GM19397 (cell line): ENCODE measurements at regions not wholly inside any gene's neighbourhood (a gene's known extent, or its start where the extent isn't known, plus 50 kb on each side); places are given as distances from the start of the nearest gene placed in this dataset.

Experiments used
- ATAC-seq: cut with Tn5 transposase; IDR thresholded peaks from one replicate; pipeline ENCODE4 v1.9.1; 2021; ENCODE audit warnings: mild to moderate bottlenecking, moderate library complexity; ENCODE audit not compliant: unreplicated experiment

DNA sequence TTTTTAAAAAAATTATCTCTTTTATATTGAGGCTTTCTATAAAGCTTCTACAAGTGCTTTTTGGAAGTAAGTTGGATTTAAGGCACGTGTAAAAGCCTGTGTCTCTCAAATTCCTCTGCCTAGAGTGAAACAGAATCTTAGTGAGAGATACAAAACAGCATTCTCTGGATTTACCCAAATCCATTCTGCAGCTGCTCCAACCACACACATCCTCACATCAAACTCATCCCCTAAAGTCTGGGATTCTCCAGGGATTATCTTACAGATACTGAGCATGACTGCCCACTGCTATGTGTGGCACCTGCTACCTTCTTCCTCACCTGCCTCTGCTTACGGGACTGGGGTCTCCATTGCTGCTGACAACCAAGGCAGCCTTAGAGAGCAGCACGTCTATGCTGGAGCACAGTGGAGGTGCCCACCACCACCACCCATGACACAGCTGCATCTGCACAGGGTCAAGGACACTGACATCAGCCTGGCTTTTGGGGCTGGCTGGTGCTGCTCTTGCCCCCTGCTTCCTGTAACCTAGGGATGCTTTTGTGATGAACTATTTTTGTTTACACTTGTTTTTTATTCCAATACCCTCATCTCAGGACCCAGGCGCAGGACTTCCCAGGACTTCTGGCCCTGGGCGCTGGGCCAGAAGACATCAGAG, 139.2 kb upstream of the NAMPT start:
- ATAC-seq: no peak

DNA sequence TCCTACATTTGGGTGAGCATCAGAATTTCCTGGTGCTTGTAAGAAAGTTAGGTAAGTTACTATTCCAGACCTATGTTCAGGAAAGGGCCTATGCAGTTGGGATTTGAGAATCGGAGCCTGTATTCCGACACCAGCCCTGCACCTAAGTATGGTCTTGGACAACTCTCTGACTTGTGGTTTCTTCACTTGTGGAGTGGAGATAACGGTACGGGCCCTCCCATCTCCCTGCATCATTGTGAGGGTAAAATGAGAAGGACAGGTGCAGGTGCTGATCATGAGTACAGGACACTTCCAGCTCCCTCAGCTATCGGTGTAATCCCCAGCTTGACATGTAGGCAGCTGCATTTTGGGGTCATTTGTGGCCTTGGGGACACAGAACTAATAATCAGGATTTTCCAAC, 138.3 kb upstream of the NAMPT start:
- no peak for ATAC-seq

DNA sequence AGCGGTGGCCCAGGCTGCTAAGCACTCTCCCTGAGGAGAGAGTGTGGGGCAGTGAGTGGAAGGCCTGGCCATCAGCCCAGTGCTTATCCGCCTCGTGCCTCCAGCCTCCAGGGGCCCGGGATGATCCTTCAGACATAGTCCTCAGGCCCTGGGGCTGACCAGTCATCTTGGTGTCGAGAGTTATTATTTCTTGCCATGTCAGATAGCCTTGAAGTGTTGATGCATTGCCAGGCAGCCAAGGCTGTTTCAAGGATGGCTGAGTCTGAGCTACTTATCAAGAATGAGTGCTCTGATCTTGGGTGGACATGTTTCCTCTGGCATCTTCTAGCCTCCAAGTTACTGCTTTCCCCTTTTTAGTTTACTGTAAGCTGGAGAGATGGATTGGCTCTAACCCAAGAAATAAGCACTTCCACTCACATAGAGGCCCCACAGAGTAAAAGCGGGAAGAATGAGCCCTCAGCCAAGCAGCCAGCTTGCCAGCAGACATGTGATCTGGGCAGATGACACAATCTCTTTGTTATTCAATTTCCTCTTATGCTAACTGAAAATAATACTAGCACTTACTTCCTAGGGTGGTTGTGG, 136.5 kb upstream of the NAMPT start:
- ATAC-seq: no peak

DNA sequence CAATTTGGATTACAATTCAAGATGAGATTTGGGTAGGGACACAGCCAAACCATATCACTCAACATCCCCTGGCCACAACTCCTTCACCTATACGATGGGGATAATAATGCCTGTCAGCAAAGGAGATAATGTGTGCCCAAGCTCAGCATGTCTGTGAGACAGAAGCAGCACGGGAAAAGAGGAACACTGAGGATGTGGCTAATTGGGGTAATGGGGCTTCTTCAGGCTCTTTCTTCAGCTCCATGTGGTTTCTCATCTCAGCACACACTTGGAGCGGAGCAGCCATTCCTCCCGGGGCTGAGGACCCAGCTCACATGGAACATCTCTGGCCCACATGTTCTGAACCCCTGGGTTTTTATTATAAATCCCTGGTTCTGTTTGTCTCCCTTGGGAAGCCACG, 136.0 kb upstream of the NAMPT start:
- no peak for ATAC-seq

DNA sequence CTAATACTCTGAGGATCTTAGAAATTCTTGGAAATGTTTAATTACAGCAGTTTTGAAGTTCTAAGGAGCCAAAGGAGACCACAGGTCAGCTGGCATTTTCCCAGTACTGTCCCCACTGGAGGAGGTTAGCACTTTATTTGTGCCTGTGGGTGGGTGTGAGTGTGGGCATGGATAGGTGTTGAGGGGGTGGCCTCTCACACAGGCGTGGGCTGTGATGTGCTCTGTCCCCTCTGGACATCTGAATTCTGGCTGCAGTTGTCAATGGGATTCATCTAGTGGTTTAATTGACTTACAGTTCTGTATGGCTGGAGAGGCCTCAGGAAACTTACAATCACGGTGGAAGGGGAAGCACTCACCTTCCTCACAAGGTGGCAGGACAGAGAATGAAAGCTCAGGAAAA, 135.4 kb upstream of the NAMPT start:
- no peak for ATAC-seq

DNA sequence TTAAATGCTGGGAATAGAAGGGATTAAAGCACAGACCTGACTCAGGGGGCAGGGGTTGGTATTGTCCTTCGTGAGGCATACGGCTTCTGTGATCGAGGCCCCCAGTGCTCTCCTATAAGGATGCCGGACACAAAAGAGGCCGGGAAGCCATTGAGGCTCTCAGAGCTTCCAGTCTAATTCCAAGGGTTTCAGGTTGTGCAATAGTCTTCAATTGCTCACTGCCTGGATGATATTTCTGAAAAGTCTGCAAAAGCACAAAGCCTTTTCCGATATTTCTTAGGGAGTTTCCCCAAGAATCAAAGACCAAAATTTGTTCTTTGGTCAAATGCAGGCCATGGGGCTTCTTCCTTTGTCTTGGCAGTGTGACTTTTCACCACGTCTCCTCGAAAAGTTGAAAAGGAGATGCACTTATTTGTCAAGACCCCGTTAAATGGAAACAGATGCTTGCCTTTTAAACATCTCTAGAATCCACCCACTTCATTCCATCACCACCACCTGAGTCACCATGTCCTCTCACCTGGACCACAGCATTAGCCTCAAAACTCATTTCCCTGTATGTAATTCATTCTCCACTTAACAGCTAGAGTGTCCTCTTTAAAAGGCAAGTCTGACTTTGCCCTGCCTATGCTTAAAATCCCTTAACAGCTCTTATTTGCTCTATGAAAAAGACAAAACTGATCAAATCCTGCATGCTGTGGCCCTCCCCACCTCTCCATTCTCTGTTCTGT, 134.8 kb upstream of the NAMPT start:
- no peak for ATAC-seq

DNA sequence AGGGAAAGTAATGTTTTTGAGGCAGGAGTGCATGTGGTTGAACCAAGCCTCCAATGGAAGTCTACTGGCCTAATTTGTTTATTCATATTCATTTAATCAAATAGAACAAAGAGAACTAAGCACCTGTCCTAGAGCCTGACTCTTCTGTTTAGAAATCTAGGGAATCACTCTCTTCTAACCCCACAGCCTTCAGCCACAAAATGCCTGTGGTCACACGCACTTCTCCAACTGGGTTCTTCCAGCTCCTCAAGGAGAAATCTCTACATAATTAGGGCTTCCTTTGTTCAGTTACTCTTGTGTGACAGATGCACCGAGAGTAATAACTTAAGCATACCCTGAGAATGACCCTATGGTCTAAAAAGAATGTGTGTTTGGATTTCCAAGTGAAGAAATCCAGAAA, 133.7 kb upstream of the NAMPT start:
- no peak for ATAC-seq

DNA sequence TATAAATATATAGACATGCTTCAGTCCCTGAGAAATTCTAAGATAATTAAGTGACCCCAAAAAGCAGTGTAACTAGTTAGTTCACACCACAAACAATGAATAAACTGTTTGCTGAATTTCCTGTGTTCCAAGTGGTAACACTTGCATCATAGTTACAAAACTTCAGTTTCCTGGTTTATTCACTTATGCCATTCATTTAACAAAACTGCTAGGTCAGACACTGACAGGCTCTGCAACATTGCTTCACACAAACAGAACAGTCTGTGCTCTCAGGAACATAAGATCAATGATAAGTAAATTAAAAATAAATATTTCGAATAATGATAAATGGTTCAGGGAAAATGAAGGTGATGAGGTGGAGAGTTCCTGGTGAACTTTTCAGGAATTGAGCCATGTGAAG, 133.3 kb upstream of the NAMPT start:
- ATAC-seq: no peak

DNA sequence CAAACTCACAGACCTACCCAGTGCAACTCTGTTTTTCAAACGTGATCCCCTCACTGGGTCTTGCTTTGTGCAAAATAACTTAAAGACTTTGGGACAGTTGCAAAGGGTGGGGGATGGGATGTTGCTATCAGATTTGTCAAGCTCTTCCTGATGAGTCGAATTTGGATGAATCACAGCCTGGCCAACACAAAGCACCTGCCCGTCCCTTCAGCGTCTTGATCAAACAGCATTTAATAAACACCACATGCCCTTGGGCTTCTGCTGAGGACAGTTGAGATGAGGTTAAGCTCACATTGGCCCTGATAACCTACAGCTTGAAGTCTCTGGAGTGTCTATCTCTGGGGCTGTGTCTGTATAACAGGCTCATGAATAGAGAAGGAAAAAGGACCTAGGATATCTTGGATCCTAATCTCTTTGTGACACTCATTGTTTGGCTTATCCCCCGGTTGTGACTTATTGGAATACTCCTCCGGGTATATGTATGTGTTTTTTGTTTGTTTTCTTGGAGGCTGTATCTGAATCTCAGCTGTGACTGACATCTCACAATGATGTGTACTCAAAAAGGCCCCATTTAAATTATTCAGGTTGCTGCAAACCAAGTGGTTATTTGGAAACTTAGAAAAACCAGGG, 132.6 kb upstream of the NAMPT start:
- no peak for ATAC-seq

DNA sequence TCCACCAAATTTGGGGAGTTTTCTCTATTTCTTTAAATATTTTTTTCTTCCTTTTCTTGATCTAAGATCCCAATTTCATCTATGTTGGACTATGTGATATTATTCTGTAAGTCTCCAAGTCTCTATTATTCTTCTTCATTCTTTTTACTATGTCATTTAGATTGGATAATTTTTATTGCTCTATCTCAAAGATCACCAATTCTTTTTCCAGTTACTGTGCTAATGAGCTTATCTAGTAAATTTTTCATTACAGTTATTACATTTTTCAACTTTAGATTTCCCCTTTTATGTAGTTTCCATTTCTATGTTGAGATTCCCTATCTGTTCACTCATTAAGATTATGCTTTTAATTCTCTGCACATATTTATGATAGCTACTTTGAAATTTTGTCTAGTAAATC, 131.6 kb upstream of the NAMPT start:
- no peak for ATAC-seq

DNA sequence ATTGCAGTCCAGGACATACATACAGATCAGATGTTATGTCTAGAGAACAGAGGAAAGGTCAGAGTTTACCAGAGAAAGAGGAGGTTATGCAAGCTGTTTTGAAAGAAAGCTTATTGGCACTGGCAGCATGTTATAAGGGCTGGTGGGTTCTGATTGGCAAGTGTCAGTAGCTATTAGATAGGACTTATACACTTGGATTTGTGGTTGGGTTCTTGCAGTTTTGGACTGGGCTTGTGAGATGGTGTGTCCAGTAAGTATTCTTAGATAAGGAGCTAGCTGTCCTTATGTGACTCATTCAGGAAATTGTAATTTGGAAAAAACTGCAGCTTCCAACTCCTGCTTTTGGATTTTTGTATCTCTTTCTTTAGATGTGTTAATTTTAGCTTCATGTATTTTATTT, 130.7 kb upstream of the NAMPT start:
- ATAC-seq: no peak

DNA sequence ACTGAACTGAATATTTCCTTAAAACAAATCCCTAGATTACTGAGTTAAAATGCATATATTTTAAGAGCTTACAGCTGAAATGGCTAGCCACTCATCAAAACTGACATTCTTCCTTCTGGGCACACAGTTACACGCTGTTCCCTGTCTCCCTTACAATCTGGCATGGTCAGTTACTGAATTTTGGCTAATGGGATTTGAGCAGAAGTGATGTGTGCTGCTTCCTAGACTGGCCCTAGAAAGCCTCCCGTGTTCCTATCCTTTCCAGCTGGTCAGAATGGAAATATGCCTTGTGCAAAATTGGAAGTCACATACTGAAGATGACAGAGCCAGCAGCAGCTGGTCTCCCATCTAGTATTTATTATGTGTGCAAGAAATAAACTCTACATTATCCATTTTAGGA, 128.7 kb upstream of the NAMPT start:
- no peak for ATAC-seq

DNA sequence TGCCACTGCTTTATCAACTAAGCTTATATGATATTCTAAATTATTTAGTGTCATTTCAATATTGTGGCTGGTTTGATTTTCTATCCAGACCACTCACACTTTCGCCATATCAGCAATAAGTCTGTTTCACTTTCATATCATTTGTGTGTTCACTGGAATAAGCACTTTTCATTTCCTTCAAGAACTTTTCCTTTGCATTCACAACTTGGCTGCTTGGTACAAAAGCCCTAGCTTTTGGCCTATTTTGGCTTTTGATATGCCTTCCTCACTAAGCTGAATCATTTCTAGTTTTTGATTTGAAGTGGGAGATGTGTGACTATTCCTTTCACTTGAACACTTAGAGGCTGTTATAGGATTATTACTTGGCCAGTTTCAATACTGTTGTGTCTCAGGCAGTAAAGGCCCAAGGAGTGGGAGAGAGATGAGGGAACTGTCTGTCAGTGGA, 120.9 kb upstream of the NAMPT start:
- ATAC-seq: no peak

DNA sequence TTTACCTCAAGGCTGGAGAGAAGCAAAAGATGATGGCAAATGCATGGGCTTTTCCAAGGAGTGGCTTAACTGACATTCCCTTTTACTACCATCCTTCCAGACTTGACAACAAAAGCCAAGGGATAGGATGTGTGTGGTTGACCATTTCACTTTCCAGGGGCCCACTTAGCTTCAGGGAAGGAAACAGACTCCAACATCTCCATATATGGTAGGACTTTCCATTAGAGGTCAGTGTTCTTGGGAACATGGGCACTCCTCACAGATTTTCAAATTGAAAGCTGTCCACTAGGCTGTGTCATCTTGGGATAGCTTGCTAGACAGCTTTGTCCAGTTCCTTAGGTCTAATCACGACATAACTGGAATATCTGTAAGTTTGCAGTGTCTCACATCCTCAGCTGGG, 118.1 kb upstream of the NAMPT start:
- no peak for ATAC-seq

DNA sequence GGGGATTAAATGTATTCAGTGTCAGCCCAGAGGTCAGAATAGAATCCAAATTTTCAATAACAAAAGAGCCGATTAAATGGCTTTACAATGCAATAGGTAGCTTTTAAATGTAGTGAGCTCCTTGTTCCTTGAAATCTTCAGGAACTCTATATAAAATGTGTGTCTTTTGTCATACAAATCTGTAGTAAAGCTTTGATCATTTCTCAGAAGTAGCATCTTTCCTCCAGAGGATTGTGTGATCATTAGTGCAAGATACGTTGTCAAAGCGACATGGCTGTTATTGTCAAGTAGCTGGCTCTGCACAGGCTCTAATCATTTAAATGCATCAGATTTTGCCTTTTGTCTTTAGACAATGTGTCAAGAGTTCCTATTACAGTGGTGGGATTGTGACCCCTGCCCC, 116.1 kb upstream of the NAMPT start:
- no peak for ATAC-seq

DNA sequence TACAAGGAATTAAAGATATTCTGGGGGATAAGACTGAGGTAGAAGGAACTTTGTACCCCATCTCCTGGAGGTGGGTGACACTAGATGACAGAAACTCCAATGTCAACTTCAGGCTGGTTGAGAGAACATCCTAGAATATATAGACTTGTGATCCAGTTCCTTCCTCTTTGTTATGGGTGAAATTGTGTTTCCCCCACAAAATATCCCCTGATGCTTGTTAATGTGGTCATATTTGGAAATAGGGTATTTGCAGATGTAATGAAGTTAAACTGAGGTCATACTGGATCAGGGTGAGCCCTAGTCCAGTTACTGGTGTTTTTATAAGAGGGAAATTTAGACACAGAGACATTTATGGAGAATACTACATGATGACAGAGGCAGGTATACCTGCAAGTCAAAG, 114.0 kb upstream of the NAMPT start:
- ATAC-seq: no peak

DNA sequence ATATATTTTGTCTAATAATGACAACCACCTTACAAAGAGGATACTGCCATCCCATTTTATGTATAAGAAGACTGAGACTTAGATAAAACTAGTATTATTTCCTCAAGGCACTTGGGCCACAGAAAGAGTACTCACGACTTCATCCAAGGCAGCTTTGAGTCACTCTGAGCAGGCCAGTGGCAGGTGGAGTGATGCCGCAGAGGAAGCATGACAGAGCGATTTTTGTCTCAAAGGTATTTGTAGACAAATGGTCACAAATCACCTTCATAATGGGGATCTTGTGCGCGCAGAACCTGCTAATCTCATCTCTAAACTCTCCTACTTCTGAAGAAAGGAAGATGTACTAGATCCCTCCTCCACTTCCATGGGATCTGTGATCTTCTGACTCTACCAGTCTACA, 113.2 kb upstream of the NAMPT start:
- no peak for ATAC-seq

DNA sequence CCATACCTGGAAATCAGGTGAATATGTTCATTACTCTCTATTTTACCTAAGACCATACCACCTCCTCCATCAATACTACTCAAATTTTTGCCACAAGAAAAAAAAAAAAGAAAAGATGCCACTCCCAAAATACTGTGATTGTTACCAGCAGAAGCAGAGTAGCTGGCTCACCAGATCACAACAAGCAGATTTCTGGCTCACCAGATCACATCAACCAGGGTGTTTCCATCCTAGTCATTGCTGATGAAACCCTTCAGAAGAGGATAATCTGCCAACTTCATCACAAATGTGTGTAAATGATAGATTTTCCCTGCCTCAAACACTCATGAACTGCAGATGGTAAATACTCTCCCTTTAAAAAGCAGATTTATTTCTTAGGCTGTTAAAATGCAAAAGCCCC, 109.7 kb upstream of the NAMPT start:
- ATAC-seq: no peak

DNA sequence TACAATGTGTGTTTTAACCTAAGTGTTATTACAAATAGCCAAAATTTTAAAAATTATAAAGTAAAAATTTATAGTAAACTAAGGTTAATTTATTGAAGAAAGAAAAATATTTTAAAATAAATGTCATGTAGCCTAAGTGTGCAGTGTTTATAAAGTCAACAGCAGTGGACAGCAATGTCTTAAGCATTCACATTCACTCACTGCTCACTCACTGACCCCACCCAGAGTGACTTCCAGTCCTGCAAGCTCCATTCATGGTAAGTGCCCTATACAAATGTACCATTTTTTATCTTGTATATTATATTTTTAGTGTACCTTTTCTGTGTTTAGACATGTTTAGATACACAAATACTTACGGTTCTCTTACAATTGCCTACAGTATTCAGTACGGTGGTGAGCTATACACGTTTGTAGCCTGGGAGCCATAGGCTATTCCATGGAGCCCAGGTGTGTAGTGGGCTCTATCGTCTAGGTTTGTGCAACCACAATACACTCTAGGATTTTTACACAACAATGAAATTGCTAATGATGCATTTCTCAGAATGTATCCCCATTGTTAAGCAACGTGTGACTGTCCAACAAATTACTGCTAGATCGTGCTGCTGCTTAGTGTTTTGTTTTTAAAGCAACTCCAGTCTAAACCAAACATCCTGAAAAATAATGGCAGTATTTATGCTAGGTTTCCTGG, 108.9 kb upstream of the NAMPT start:
- ATAC-seq: no peak

DNA sequence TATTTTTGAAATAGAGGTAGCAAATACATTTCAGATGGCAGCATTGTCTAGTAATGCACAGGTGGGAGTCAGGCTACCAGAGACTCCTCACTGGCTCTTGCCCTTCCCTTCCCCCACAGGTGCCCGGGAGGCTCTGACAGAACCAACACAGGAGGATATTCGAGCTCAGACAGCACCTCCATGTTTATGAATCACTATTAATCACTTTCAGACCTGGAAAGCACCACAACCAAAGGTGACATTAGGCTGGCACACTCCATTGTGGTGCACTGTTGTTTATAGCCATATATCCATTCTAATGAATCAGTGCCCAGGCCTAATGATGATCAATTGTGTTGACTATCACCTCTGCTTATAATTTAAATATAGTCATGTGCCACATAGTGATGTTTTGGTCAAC, 107.8 kb upstream of the NAMPT start:
- no peak for ATAC-seq

DNA sequence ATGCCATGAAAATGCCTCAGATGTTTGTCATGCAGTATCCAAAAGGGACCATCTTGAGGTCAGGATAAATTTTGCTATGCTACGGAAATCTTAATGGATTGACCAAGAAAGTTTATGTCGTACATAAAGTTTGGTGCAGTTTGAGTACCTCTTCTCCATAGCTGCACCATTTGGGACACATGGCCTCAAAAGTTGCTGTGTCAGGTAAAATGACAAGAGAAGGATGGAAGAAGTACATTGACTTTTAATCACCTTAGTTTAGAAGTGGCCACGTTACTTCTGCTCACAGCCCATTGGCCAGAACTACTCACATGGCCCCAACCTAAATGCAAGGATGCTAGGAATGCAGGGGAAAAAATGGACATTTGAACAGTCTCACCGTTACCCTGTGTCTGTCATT, 107.4 kb upstream of the NAMPT start:
- ATAC-seq: no peak
